IMR-90 (cell line): ENCODE measurements at regions not wholly inside any gene's neighbourhood (a gene's known extent, or its start where the extent isn't known, plus 50 kb on each side); places are given as distances from the start of the nearest gene placed in this dataset.

Experiments
- CTCF ChIP-seq: conservative IDR thresholded peaks from 2 replicates; pipeline ENCODE4 v1.5.1; 2012; ENCODE audit warnings: mild to moderate bottlenecking, low read depth, low read length, improper control_type of control experiment
- NFE2L2 ChIP-seq: fragments of 150-350 bp; IDR thresholded peaks from 2 replicates; pipeline ENCODE4 v1.6.1; 2016; ENCODE audit warnings: low read depth, mild to moderate bottlenecking, low read length
- POLR2A ChIP-seq: IDR thresholded peaks from 2 replicates; pipeline ENCODE4 v1.6.1; 2012; ENCODE audit warnings: mild to moderate bottlenecking, low read depth, low read length
- RAD21 ChIP-seq: IDR thresholded peaks from 2 replicates; pipeline ENCODE4 v1.6.1; 2012; ENCODE audit warnings: low read length, improper control_type of control experiment
- SMC3 ChIP-seq: fragments of 150-350 bp; IDR thresholded peaks from 2 replicates; pipeline ENCODE4 v1.6.1; 2016; ENCODE audit warnings: low read depth, mild to moderate bottlenecking, antibody characterized with exemption, low read length, moderate library complexity
- TF ChIP-seq, protein P1 (sequence below): fragments of 150-350 bp; IDR thresholded peaks from 2 replicates; pipeline ENCODE4 v1.6.1; 2017; ENCODE audit warnings: mild to moderate bottlenecking, antibody characterized with exemption, low read length, low read depth

GRCh38 chr12:97957109-97957508 is 494.5 kb downstream of the RMST start:
- TF ChIP-seq POLR2A, result no peak
- no peak for TF ChIP-seq CTCF
- TF ChIP-seq RAD21, result no peak
- TF ChIP-seq, protein P1, sequence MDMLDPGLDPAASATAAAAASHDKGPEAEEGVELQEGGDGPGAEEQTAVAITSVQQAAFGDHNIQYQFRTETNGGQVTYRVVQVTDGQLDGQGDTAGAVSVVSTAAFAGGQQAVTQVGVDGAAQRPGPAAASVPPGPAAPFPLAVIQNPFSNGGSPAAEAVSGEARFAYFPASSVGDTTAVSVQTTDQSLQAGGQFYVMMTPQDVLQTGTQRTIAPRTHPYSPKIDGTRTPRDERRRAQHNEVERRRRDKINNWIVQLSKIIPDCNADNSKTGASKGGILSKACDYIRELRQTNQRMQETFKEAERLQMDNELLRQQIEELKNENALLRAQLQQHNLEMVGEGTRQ, result no peak
- TF ChIP-seq NFE2L2, result no peak
- TF ChIP-seq SMC3, result no peak
